K562 (cell line): ENCODE measurements at regions not wholly inside any gene's neighbourhood (a gene's known extent, or its start where the extent isn't known, plus 50 kb on each side); places are given as distances from the start of the nearest gene placed in this dataset.

Experiments
- CBX5 ChIP-seq: IDR thresholded peaks from 2 replicates; pipeline ENCODE4 v1.6.1; 2014; ENCODE audit warnings: low read depth, borderline replicate concordance
- EP300 ChIP-seq: IDR thresholded peaks from 2 replicates; pipeline ENCODE4 v1.6.1; 2012; ENCODE audit warnings: low read length, improper control_type of control experiment
- FOXK2 ChIP-seq, 2 experiments: fragments of 450-650 bp; IDR thresholded peaks in 1 of 2; conservative IDR thresholded peaks in 1 of 2; 2 replicates each; pipeline ENCODE4 v1.6.1; 2016; ENCODE audit warnings: low read depth in 2 of 2, mild to moderate bottlenecking in 1 of 2
- FOXM1 ChIP-seq, 2 experiments: fragments of 450-650 bp in 1 of 2; sonication (generic) in 1 of 2; formaldehyde crosslinking in 1 of 2; IDR thresholded peaks; 2 replicates each; pipeline versions ENCODE4 v1.6.1 to v1.9.0; 2017 to 2022; ENCODE audit warnings: low read depth in 2 of 2, mild to moderate bottlenecking in 2 of 2, missing genetic modification reagents in 1 of 2, moderate library complexity in 1 of 2
- KDM5B ChIP-seq: fragments of 200-600 bp; sonication (generic); IDR thresholded peaks from 2 replicates; pipeline ENCODE4 v1.6.1; 2012; ENCODE audit warnings: low read depth, mild to moderate bottlenecking, moderate library complexity, low read length, control low read depth, inconsistent platforms; ENCODE audit not compliant: insufficient replicate concordance
- MAFG ChIP-seq: fragments of 450-650 bp; conservative IDR thresholded peaks from 2 replicates; pipeline ENCODE4 v1.6.1; 2016; ENCODE audit warnings: missing genetic modification characterization, missing compliant biosample characterization
- NR4A1 ChIP-seq, 2 experiments: fragments of 250-450 bp in 1 of 2; fragments of 450-650 bp in 1 of 2; sonication (Bioruptor Pico) in 1 of 2; IDR thresholded peaks; 2 replicates each; pipeline versions ENCODE4 v1.4.0 to v1.6.1; 2016 to 2020; ENCODE audit warnings: mild to moderate bottlenecking in 2 of 2, missing compliant biosample characterization in 1 of 2, missing genetic modification characterization in 1 of 2, moderate library complexity in 1 of 2
- REST ChIP-seq, 2 experiments: fragments of 450-650 bp; formaldehyde crosslinking in 1 of 2; IDR thresholded peaks; 2 replicates each; pipeline versions ENCODE4 v1.4.0 to v1.6.1; 2014 to 2020; ENCODE audit warnings: mild to moderate bottlenecking in 2 of 2, borderline replicate concordance in 1 of 2, low read depth in 1 of 2
- SMARCA5 ChIP-seq: fragments of 450-650 bp; IDR thresholded peaks from 2 replicates; pipeline ENCODE4 v1.6.1; 2016
- ZNF764 ChIP-seq: fragments of 250-450 bp; sonication (Bioruptor Pico); IDR thresholded peaks from 2 replicates; pipeline ENCODE4 v1.4.0; 2020; ENCODE audit warnings: low read depth, mild to moderate bottlenecking, moderate library complexity

- TF ChIP-seq REST (IDR thresholded peaks at IDR 0.05; ENCODE audit: borderline replicate concordance) (no peak), REST (CRISPR knock-in tag; IDR thresholded peaks at IDR 0.05; ENCODE audit: low read depth) (no peak), FOXK2 (conservative IDR thresholded peaks at IDR 0.05 in 1 of 2, IDR thresholded peaks at IDR 0.05 in 1 of 2; ENCODE audit: low read depth in 2 of 2) (peak; percentile 44 to 45; a peak in 1 of 4 replicates), KDM5B (no peak), EP300 (peak; percentile 62; the same call in 1 of the 2 replicates), FOXM1 (IDR thresholded peaks at IDR 0.05; ENCODE audit: low read depth) (no peak), FOXM1 (CRISPR knock-in tag; IDR thresholded peaks at IDR 0.05; ENCODE audit: low read depth) (no peak), ZNF764 (CRISPR knock-in tag) (no peak), CBX5 (no peak), SMARCA5 (no peak), NR4A1 (CRISPR knock-in tag; IDR thresholded peaks at IDR 0.05) (no peak), NR4A1 (tag; IDR thresholded peaks at IDR 0.05) (no peak), MAFG (tag) (peak; percentile 68)
Measured at GRCh38 chr4:184534511-184535391, 60.4 kb upstream of the IRF2 start (continued).
